Stimulated activated naive CD8-positive, alpha-beta T cell treated with anti-CD3 and anti-CD28 coated beads, Interleukin-15, Interleukin-2, amounts not matched to agents 100 ng/mL and 50 ng/mL, for 24 hours (primary cell): ENCODE measurements at regions not wholly inside any gene's neighbourhood (a gene's known extent, or its start where the extent isn't known, plus 50 kb on each side); places are given as distances from the start of the nearest gene placed in this dataset.

Source experiments
- H3K27ac Mint-ChIP-seq: one replicate; pipeline ENCODE4 v1.8.0; 2021; ENCODE audit warnings: mild to moderate bottlenecking, mixed read lengths
- H3K27me3 Mint-ChIP-seq: one replicate; pipeline ENCODE4 v1.8.0; 2021; ENCODE audit warnings: mixed read lengths
- H3K36me3 Mint-ChIP-seq: one replicate; pipeline ENCODE4 v1.8.0; 2021; ENCODE audit warnings: low read depth, mixed read lengths
- H3K4me1 Mint-ChIP-seq: one replicate; pipeline ENCODE4 v1.8.0; 2021; ENCODE audit warnings: low read depth, mixed read lengths
- H3K4me3 Mint-ChIP-seq: one replicate; pipeline ENCODE4 v1.8.0; 2021; ENCODE audit warnings: mild to moderate bottlenecking, mixed read lengths
- H3K9me3 Mint-ChIP-seq: one replicate; pipeline ENCODE4 v1.8.0; 2021; ENCODE audit warnings: mixed read lengths

GRCh38 chr9:94159069-94159939, 75.0 kb downstream of the PTPDC1 start:
- Mint-ChIP-seq H3K4me1 (peaks cover 15% of the 10 kb centered on the region), H3K36me3 (no peaks in the 10 kb centered on the region), H3K27me3 (no peaks in the 10 kb centered on the region), H3K27ac (no peak overlapping the region), H3K9me3 (peaks cover 5% of the 10 kb centered on the region), H3K4me3 (no peak overlapping the region)

DNA sequence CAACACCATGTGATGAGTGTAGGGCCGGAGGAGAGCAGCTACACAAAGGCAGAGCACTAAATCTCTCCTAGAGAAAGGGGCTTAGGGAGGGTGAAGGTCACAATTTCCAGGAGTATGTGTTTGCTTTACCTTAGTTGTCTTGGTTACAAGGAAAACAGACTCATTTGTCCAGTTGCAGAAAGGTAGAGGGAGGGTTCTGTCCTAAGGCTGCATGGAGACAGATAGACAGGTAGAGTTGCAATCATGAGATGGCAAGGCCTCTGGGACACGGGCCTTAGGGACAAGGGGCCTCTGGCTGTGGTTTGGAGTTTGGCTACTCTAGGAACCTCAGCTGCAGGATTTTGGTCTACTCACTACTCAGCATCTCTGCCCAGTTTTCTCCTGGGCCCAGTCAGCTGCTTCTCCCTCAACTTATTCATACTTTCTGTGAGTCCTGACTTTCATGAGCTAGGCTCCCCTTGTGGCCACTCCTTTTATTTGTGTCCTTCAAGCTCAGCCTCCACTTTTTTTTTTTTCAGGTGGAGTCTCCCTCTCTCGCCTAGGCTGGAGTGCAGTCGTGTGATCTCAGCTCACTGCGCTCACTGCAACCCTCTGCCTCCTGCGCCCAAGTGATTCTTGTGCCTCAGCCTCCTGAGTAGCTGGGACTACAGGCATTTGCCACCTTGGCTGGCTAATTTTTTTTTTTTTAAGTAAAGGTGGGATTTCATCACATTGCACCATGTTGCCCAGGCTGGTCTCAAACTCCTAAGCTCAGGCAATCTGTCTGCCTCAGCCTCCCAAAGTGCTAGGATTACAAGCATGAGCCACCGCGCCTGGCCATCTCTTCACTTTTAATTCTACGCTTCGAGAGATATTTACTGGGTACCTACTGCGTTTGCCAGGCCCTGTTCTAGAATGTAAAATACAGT, 76.6 kb downstream of the PTPDC1 start:
- Mint-ChIP-seq H3K4me3 (no peak overlapping the region), H3K9me3 (no peaks in the 10 kb centered on the region), H3K4me1 (peaks cover 25% of the 10 kb centered on the region), H3K36me3 (no peaks in the 10 kb centered on the region), H3K27ac (peak overlapping the region; percentile 19), H3K27me3 (no peaks in the 10 kb centered on the region)

DNA sequence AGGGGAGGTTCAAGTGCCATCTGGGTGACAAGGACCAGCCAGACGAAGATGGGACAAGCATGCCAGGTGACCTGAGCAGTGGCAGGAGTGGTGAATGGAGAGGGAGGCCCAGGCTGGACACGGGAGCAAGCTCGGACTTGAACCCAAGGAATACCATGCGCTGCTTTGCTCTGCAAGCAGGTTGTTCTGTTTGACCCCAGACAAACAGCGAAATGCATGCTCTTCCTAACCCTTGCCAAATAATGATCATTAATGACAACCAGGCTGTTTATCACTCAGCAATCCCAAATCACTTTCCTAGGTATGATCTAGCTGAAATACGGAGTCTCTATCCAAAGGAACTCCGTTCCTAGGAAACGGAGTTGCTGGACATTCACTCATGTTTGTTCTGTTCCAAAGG, 77.4 kb downstream of the PTPDC1 start:
- no peak overlapping the region for H3K4me3 Mint-ChIP-seq
- H3K27ac Mint-ChIP-seq: no peak overlapping the region
- no peaks in the 10 kb centered on the region for H3K36me3 Mint-ChIP-seq
- H3K9me3 Mint-ChIP-seq: no peaks in the 10 kb centered on the region
- H3K27me3 Mint-ChIP-seq: no peaks in the 10 kb centered on the region
- H3K4me1 Mint-ChIP-seq: peaks cover 23% of the 10 kb centered on the region

DNA sequence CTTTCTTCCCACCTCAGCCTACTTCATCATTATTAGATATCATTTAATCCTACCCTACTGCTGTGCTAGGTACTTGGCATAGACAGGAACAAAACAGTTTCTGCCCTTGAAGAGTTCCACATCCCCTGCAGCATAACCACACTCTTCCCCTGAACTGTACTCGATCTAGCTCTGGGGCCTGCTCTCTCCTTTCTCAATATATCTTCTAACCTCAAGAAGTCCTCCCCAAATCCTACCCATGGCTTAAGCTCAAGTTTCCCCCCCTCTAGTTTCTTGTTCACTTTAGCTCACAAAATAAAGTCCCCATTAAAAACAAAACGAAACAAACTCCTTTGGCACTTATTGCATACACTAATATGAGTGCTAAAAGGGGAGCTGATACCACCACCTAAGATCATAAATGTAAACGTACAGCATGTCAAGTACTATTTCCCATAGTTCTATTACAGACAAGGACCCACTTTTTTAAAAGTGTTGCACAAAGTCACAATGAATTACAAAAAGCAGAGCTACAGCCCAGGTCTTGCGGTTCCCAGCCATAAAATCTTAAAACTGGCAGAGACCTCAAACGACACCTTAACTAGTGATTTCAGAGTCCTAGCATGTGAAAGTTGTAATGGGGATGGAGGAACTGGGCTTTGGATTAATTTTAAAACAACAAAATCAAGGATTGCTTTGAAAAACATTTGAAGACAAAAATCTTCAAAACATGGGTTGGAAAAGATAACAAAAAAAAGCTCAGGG, 80.7 kb downstream of the PTPDC1 start:
- H3K4me1 Mint-ChIP-seq: peaks cover 43% of the 10 kb centered on the region
- H3K36me3 Mint-ChIP-seq: peaks cover 26% of the 10 kb centered on the region
- H3K9me3 Mint-ChIP-seq: no peaks in the 10 kb centered on the region
- H3K27me3 Mint-ChIP-seq: no peaks in the 10 kb centered on the region
- H3K27ac Mint-ChIP-seq: peak overlapping the region; percentile 93
- H3K4me3 Mint-ChIP-seq: peak overlapping the region; percentile 77

GRCh38 chr9:94165592-94166235, 81.5 kb downstream of the PTPDC1 start:
- Mint-ChIP-seq H3K4me3 (peak overlapping the region; percentile 77), H3K4me1 (peaks cover 50% of the 10 kb centered on the region), H3K27me3 (no peaks in the 10 kb centered on the region), H3K36me3 (peaks cover 32% of the 10 kb centered on the region), H3K27ac (peak overlapping the region; percentile 93), H3K9me3 (no peaks in the 10 kb centered on the region)

GRCh38 chr9:94166236-94166975, 82.1 kb downstream of the PTPDC1 start:
- Mint-ChIP-seq H3K27me3 (no peaks in the 10 kb centered on the region), H3K4me3 (peak overlapping the region; percentile 92), H3K9me3 (no peaks in the 10 kb centered on the region), H3K36me3 (peaks cover 36% of the 10 kb centered on the region), H3K4me1 (peaks cover 57% of the 10 kb centered on the region), H3K27ac (peak overlapping the region; percentile 93)

GRCh38 chr9:94166976-94167346, 82.7 kb downstream of the PTPDC1 start:
- peaks cover 40% of the 10 kb centered on the region for H3K36me3 Mint-ChIP-seq
- H3K9me3 Mint-ChIP-seq: no peaks in the 10 kb centered on the region
- H3K27me3 Mint-ChIP-seq: no peaks in the 10 kb centered on the region
- peak overlapping the region; percentile 92 for H3K4me3 Mint-ChIP-seq
- peaks cover 62% of the 10 kb centered on the region for H3K4me1 Mint-ChIP-seq
- H3K27ac Mint-ChIP-seq: peak overlapping the region; percentile 88

GRCh38 chr9:94167376-94167890, 83.2 kb downstream of the PTPDC1 start:
- H3K36me3 Mint-ChIP-seq: peaks cover 44% of the 10 kb centered on the region
- H3K4me3 Mint-ChIP-seq: peak overlapping the region; percentile 92
- H3K27ac Mint-ChIP-seq: peak overlapping the region; percentile 88
- no peaks in the 10 kb centered on the region for H3K27me3 Mint-ChIP-seq
- H3K9me3 Mint-ChIP-seq: no peaks in the 10 kb centered on the region
- H3K4me1 Mint-ChIP-seq: peaks cover 67% of the 10 kb centered on the region

DNA sequence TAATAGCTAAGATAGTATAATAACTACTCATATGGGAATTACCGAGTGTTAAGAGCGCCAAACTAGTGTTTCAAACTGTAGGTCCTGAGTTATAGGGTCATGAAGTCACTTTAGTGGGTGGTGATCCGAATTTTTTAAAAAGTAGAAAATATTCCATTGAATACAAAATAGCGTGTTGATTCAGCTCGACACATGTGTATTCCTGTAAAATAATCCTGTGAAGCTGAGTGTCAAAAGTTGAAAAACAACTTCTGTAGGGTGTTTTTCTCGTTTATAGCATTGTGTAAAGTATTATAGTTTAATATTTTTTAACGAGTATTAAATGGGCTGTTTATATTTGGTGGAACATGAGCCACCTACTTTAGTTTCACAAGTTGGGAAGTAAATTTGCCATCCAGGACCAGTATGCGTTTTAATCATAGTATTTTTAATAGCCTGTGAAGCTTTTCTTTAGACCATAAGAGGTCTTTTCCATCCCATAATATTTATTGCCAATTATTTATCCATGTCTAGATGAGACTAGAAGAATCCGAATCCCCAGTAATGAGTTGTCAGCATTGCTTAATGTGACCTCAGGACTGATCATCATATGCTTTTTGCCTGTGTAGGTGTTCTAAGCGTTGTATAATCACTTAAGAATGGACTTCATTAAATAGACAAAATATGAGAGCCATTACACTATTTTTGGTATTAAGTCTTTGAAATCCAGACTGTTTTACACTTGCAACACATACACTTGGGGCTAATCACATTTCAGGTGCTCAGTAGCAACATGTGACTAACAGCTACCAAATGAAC, 84.1 kb downstream of the PTPDC1 start:
- H3K27ac Mint-ChIP-seq: peak overlapping the region; percentile 88
- H3K36me3 Mint-ChIP-seq: peaks cover 54% of the 10 kb centered on the region
- no peaks in the 10 kb centered on the region for H3K9me3 Mint-ChIP-seq
- H3K4me1 Mint-ChIP-seq: peaks cover 76% of the 10 kb centered on the region
- H3K27me3 Mint-ChIP-seq: no peaks in the 10 kb centered on the region
- peak overlapping the region; percentile 92 for H3K4me3 Mint-ChIP-seq

DNA sequence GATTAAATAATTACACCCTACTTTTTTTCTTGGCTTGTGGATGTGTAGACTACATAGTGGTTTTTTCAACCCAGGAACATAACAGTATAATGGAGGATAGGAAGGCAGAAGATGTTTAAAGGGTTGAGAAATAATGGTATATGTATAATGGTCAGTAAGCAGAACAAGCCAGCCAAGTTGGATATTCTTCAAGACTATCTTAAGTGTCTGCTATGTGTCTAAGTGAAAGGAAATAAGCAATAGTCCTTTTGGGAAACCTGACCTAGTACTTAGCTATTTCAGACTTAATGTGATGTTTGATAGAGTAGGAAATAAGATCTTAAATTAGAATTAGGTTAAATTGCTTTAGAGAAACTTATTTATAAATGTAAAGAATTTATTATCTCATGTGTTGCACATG, 85.7 kb downstream of the PTPDC1 start:
- H3K36me3 Mint-ChIP-seq: peaks cover 70% of the 10 kb centered on the region
- peaks cover 83% of the 10 kb centered on the region for H3K4me1 Mint-ChIP-seq

DNA sequence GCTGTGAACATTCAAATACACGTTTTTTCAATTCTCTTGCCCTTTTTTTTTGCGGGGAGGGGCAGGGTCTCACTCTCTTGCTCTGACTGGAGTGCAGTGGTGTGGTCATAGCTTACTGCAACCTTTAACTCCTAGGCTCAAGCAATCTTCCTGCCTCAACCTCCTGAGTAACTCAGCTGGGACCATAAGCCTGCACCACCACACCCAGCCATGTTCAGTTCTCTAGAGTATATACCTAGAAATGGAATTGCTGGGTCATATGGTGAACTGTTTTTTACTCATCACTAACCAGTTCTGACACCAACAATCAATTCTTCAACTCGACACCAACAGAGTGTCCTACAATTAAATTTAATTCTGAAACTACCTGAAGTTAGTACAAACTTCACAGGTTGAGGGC, 85.5 kb upstream of the ZNF169 start:
- H3K9me3 Mint-ChIP-seq: no peaks in the 10 kb centered on the region
- peak overlapping the region; percentile 47 for H3K4me3 Mint-ChIP-seq
- no peaks in the 10 kb centered on the region for H3K27me3 Mint-ChIP-seq
- peaks cover 95% of the 10 kb centered on the region for H3K4me1 Mint-ChIP-seq
- peak overlapping the region; percentile 82 for H3K27ac Mint-ChIP-seq
- H3K36me3 Mint-ChIP-seq: peaks cover 86% of the 10 kb centered on the region

More for the DNA sequence above, 85.7 kb downstream of the PTPDC1 start:
- Mint-ChIP-seq H3K9me3 (no peaks in the 10 kb centered on the region), H3K27ac (peak overlapping the region; percentile 17), H3K4me3 (peak overlapping the region; percentile 73), H3K27me3 (no peaks in the 10 kb centered on the region)

DNA sequence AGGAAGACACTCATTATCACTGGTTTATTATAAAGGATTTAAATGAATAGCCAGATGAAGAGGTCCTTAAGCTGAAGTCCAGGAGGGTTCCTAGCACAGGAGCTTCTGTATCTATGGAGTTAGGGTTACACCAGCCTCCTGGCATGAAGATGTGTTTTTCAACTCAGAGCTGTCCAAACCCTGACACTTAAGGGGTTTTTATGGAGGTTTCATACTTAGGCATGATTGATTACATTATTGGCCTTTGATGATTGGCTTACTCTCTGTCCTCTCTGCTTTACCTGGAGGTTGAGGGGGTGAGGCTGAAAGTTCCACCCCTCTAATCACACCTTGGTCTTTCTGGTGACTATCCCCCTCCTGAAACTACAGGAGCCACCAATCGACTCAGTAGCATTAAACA, 84.9 kb upstream of the ZNF169 start:
- H3K27ac Mint-ChIP-seq: peak overlapping the region; percentile 82
- H3K4me3 Mint-ChIP-seq: no peak overlapping the region
- H3K9me3 Mint-ChIP-seq: no peaks in the 10 kb centered on the region
- peaks cover 97% of the 10 kb centered on the region for H3K4me1 Mint-ChIP-seq
- peaks cover 89% of the 10 kb centered on the region for H3K36me3 Mint-ChIP-seq
- H3K27me3 Mint-ChIP-seq: no peaks in the 10 kb centered on the region

DNA sequence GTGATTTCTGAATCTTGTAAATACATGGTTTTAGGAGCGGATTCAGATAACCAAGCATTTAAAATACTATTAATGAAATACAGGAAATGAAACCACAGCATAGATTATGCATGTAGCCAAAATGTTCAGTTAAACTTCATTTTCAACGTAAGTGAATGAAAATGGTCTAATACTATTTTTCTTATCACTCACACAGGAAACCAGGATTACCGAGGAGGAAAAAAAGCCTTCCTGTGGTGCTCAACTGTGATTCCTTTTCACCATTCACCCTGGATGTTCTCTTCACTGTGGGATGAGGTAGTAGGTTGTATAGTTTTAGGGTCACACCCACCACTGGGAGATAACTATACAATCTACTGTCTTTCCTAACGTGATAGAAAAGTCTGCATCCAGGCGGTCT, 83.4 kb upstream of the ZNF169 start:
- no peak overlapping the region for H3K4me3 Mint-ChIP-seq
- H3K27ac Mint-ChIP-seq: peak overlapping the region; percentile 92
- H3K27me3 Mint-ChIP-seq: no peaks in the 10 kb centered on the region
- peaks cover 87% of the 10 kb centered on the region for H3K36me3 Mint-ChIP-seq
- no peaks in the 10 kb centered on the region for H3K9me3 Mint-ChIP-seq
- peaks cover 94% of the 10 kb centered on the region for H3K4me1 Mint-ChIP-seq
